ENCODE measurements at regions not wholly inside any gene's neighbourhood (a gene's known extent, or its start where the extent isn't known, plus 50 kb on each side); places are given as distances from the start of the nearest gene placed in this dataset.

GRCh38 chr2:14759082-14759481 is 126.6 kb downstream of the LRATD1 start:
- Histone ChIP-seq H3K4me1 (replicated peaks in 1 of 2; ENCODE audit: control insufficient read depth in 2 of 2, insufficient read depth in 2 of 2, low read length in 2 of 2) (no peaks in the 10 kb centered on the region), H3K9ac (ENCODE audit: insufficient read depth in 1 of 2, low read depth in 2 of 2, low read length in 2 of 2) (no peak overlapping the region), H3K9me3 (replicated peaks; ENCODE audit: control insufficient read depth, insufficient read depth, low read depth, low read length) (no peaks in the 10 kb centered on the region), H4K20me1 (replicated peaks; ENCODE audit: control insufficient read depth, insufficient read depth, low read length) (no peaks in the 10 kb centered on the region), H3K79me2 (ENCODE audit: control insufficient read depth, insufficient read depth, low read length) (no peaks in the 10 kb centered on the region), H2AFZ (ENCODE audit: low read depth, low read length) (no peak overlapping the region), H3K4me2 (ENCODE audit: insufficient read depth, low read length) (no peak overlapping the region), H3K9me1 (ENCODE audit: control insufficient read depth, insufficient read depth, low read length) (no peaks in the 10 kb centered on the region), H3K27ac (ENCODE audit: extremely low read depth, low read depth, low read length) (no peak overlapping the region), H3K27me3 (ENCODE audit: control insufficient read depth in 2 of 2, insufficient read depth in 2 of 2, low read length in 2 of 2) (no peaks in the 10 kb centered on the region), H3K36me3 (ENCODE audit: control insufficient read depth, insufficient read depth, low read length) (no peaks in the 10 kb centered on the region), H3K4me3 (no peak overlapping the region)
- intact Hi-C loops (cut with micrococcal nuclease), result no loop called here
- ChIA-PET CTCF (ENCODE audit: low intra/inter-chr PET ratio) (no interaction called here), POLR2A (no interaction called here)
- ATAC-seq, result no peak
- no peak for TF ChIP-seq SAFB (IDR thresholded peaks at IDR 0.05; ENCODE audit: borderline replicate concordance, low read depth, low read length)
- no peak for TF ChIP-seq NCOR1 (IDR thresholded peaks at IDR 0.05)
- no peak for TF ChIP-seq NCOA4 (IDR thresholded peaks at IDR 0.05; ENCODE audit: partially characterized antibody)
- no peak for TF ChIP-seq GTF2B (IDR thresholded peaks at IDR 0.05; ENCODE audit: extremely low read depth, insufficient read length)
- no peak for TF ChIP-seq DIDO1 (tag; IDR thresholded peaks at IDR 0.05; ENCODE audit: low read depth)
- no peak for TF ChIP-seq ARHGAP35 (IDR thresholded peaks at IDR 0.05; ENCODE audit: partially characterized antibody)
- no peak for TF ChIP-seq RAD51 (IDR thresholded peaks at IDR 0.05; ENCODE audit: borderline replicate concordance, low read depth)
- no peak for TF ChIP-seq LARP7 (IDR thresholded peaks at IDR 0.05)
- no peak for TF ChIP-seq NRF1 (conservative IDR thresholded peaks at IDR 0.05 in 1 of 2, IDR thresholded peaks at IDR 0.05 in 1 of 2)
- no peak for TF ChIP-seq HDAC6 (IDR thresholded peaks at IDR 0.05; ENCODE audit: low read depth, low read length)
- TF ChIP-seq PYGO2 (tag; IDR thresholded peaks at IDR 0.05), result no peak
- no peak for TF ChIP-seq RAD21 (CRISPR knock-in tag; conservative IDR thresholded peaks at IDR 0.05 in 1 of 2, IDR thresholded peaks at IDR 0.05 in 1 of 2)
- no peak for TF ChIP-seq THRAP3 (IDR thresholded peaks at IDR 0.05; ENCODE audit: borderline replicate concordance)
- TF ChIP-seq ZNF282 (CRISPR knock-in tag; IDR thresholded peaks at IDR 0.05), result no peak
- TF ChIP-seq NR2C1 (IDR thresholded peaks at IDR 0.05), result no peak
- no peak for TF ChIP-seq NR2C1 (tag; IDR thresholded peaks at IDR 0.05)
- no peak for TF ChIP-seq ZC3H11A (IDR thresholded peaks at IDR 0.05; ENCODE audit: low read depth, low read length)
- no peak for TF ChIP-seq EP400 (IDR thresholded peaks at IDR 0.05)
- no peak for TF ChIP-seq MAZ (CRISPR knock-in tag; conservative IDR thresholded peaks at IDR 0.05 in 1 of 2, IDR thresholded peaks at IDR 0.05 in 1 of 2)
- no peak for TF ChIP-seq ZNF277 (CRISPR knock-in tag; IDR thresholded peaks at IDR 0.05; ENCODE audit: borderline replicate concordance)
- 0% methylated on average over 5 of the region's 5 CpGs for WGBS (ENCODE audit: insufficient coverage, low coverage, missing lambda C conversion rate)
- DNase-seq (ENCODE audit: extremely low read depth in 1 of 4, low spot score in 3 of 4), result no peak
- BruUV-seq (replicated peaks), result no TSS peak
- in situ Hi-C loops (cut with MboI), result no loop called here
- FAIRE-seq, result no peak

Measured in K562 (cell line).